SK-N-SH (cell line): ENCODE measurements at regions not wholly inside any gene's neighbourhood (a gene's known extent, or its start where the extent isn't known, plus 50 kb on each side); places are given as distances from the start of the nearest gene placed in this dataset.

Experiments used
- CTCF ChIA-PET: fragments of 300-600, 350-600 bp; formaldehyde crosslinking; extraction: SDS; loops from one replicate; lab custom pipeline; 2021; lab: Yijun Ruan, JAX
- POLR2A ChIA-PET: fragments of 350-600 bp; sonication (Branson Sonifier 250); formaldehyde crosslinking; extraction: SDS; loops from one replicate; lab custom pipeline; 2020; ENCODE audit warnings: antibody characterized with exemption, inconsistent platforms; lab: Yijun Ruan, JAX
- DNase-seq: peaks from one replicate; pipeline ENCODE4 v3.0.0; 2012
- H2AFZ ChIP-seq: fragments of 200-600 bp; sonication (generic); 2 replicates; pipeline ENCODE4 v1.8.1; 2016; ENCODE audit warnings: antibody characterized with exemption, mild to moderate bottlenecking, low read depth
- H3F3A ChIP-seq: fragments of 200-600 bp; sonication (generic); replicated peaks from 2 replicates; pipeline ENCODE3; 2016; ENCODE audit warnings: antibody characterized with exemption, mild to moderate bottlenecking; ENCODE audit not compliant: insufficient read depth
- H3K27ac ChIP-seq, 2 experiments: fragments of 200-500 bp in 1 of 2; fragments of 200-600 bp in 1 of 2; sonication (Bioruptor generic) in 1 of 2; sonication (generic), shearing (Covaris generic) in 1 of 2; 2 replicates each; pipeline versions ENCODE4 v1.5.1 to v1.6.1; 2014 to 2016; ENCODE audit warnings: low read depth in 2 of 2, inconsistent platforms in 1 of 2, low read length in 1 of 2, mild to moderate bottlenecking in 1 of 2, mixed read lengths in 1 of 2
- H3K27me3 ChIP-seq: fragments of 200-600 bp; sonication (generic), shearing (Covaris generic); 2 replicates; pipeline ENCODE4 v1.6.1; 2016; ENCODE audit warnings: mixed run types; ENCODE audit not compliant: insufficient read depth
- H3K36me3 ChIP-seq, 2 experiments: fragments of 200-500 bp in 1 of 2; fragments of 200-600 bp in 1 of 2; sonication (Bioruptor generic) in 1 of 2; sonication (generic) in 1 of 2; replicated peaks in 1 of 2; 2 replicates each; pipeline versions ENCODE3 to v1.5.1; 2014 to 2016; ENCODE audit warnings: low read length in 1 of 2, mild to moderate bottlenecking in 1 of 2; ENCODE audit not compliant: insufficient read depth in 2 of 2, control insufficient read depth in 1 of 2
- H3K4me1 ChIP-seq, 2 experiments: fragments of 200-500 bp in 1 of 2; fragments of 200-600 bp in 1 of 2; sonication (Bioruptor generic) in 1 of 2; sonication (generic), shearing (Covaris generic) in 1 of 2; 2 replicates each; pipeline versions ENCODE4 v1.5.1 to v1.6.1; 2014 to 2016; ENCODE audit warnings: low read depth in 1 of 2, low read length in 1 of 2, mixed run types in 1 of 2; ENCODE audit not compliant: insufficient read depth in 2 of 2, control insufficient read depth in 1 of 2
- H3K4me2 ChIP-seq: fragments of 200-600 bp; sonication (generic), shearing (Covaris generic); 2 replicates; pipeline ENCODE4 v1.6.1; 2017; ENCODE audit warnings: mixed run types
- H3K4me3 ChIP-seq, 2 experiments: fragments of 200-500 bp in 1 of 2; fragments of 200-600 bp in 1 of 2; sonication (Bioruptor generic) in 1 of 2; sonication (generic), shearing (Covaris generic) in 1 of 2; 2 replicates each; pipeline versions ENCODE4 v1.5.1 to v1.8.1; 2014 to 2016; ENCODE audit warnings: low read depth in 2 of 2, inconsistent platforms in 1 of 2, low read length in 1 of 2, mild to moderate bottlenecking in 1 of 2, mixed read lengths in 1 of 2, moderate library complexity in 1 of 2
- H3K79me2 ChIP-seq: fragments of 200-600 bp; sonication (generic); 2 replicates; pipeline ENCODE4 v1.8.1; 2017; ENCODE audit warnings: mild to moderate bottlenecking; ENCODE audit not compliant: insufficient read depth
- H3K9ac ChIP-seq: fragments of 200-600 bp; sonication (generic); 2 replicates; pipeline ENCODE4 v1.6.1; 2017; ENCODE audit warnings: mixed run types
- H3K9me2 ChIP-seq: fragments of 200-600 bp; sonication (generic); 2 replicates; pipeline ENCODE4 v1.6.1; 2017; ENCODE audit warnings: mixed run types
- H3K9me3 ChIP-seq: fragments of 200-600 bp; sonication (generic); 2 replicates; pipeline ENCODE4 v1.6.1; 2017; ENCODE audit warnings: mixed run types, mild to moderate bottlenecking, moderate library complexity
- H4K20me1 ChIP-seq: fragments of 200-600 bp; sonication (generic); 2 replicates; pipeline ENCODE4 v1.6.1; 2017; ENCODE audit warnings: mild to moderate bottlenecking, mixed run types; ENCODE audit not compliant: insufficient read depth
- ELF1 ChIP-seq: IDR thresholded peaks from 2 replicates; pipeline ENCODE4 v1.4.0; 2012
- EZH2phosphoT487 ChIP-seq: fragments of 200-600 bp; sonication (generic); IDR thresholded peaks from 2 replicates; pipeline ENCODE4 v1.6.1; 2017; ENCODE audit warnings: low read depth, mixed run types, mild to moderate bottlenecking, antibody characterized with exemption, moderate library complexity, borderline replicate concordance
- FOXM1 ChIP-seq: IDR thresholded peaks from 2 replicates; pipeline ENCODE4 v1.4.0; 2012; ENCODE audit warnings: low read depth, mild to moderate bottlenecking
- GATA2 ChIP-seq: sonication (generic); formaldehyde crosslinking; IDR thresholded peaks from 2 replicates; pipeline ENCODE4 v1.5.0; 2020; ENCODE audit warnings: mild to moderate bottlenecking, missing genetic modification reagents
- NRF1 ChIP-seq: IDR thresholded peaks from 2 replicates; pipeline ENCODE4 v1.6.1; 2012; ENCODE audit warnings: low read depth, mild to moderate bottlenecking, low read length
- PBX3 ChIP-seq: IDR thresholded peaks from 2 replicates; pipeline ENCODE4; 2012
- RCOR1 ChIP-seq: fragments of 150-350 bp; IDR thresholded peaks from 2 replicates; pipeline ENCODE4 v1.6.1; 2017; ENCODE audit warnings: antibody characterized with exemption, low read length
- REST ChIP-seq: IDR thresholded peaks from 2 replicates; pipeline ENCODE4 v1.6.1; 2012; ENCODE audit warnings: mild to moderate bottlenecking, low read depth, low read length, moderate library complexity
- RFX5 ChIP-seq: IDR thresholded peaks from 2 replicates; pipeline ENCODE4 v1.6.1; 2012; ENCODE audit warnings: mild to moderate bottlenecking, improper control_type of control experiment, low read length
- RXRA ChIP-seq: IDR thresholded peaks from 2 replicates; pipeline ENCODE4 v1.4.0; 2012; ENCODE audit warnings: low read depth, mild to moderate bottlenecking, borderline replicate concordance
- SMC3 ChIP-seq: IDR thresholded peaks from 2 replicates; pipeline ENCODE4 v1.6.1; 2012; ENCODE audit warnings: low read depth, low read length, improper control_type of control experiment
- USF1 ChIP-seq: IDR thresholded peaks from 2 replicates; pipeline ENCODE4 v1.4.0; 2012; ENCODE audit warnings: low read depth, borderline replicate concordance
- USF2 ChIP-seq: fragments of 150-350 bp; IDR thresholded peaks from 2 replicates; pipeline ENCODE4 v1.6.1; 2017; ENCODE audit warnings: antibody characterized with exemption, low read length, low read depth, borderline replicate concordance
- WGBS: methylation state at CpG from one replicate; pipeline ENCODE4 v1.1.6; 2017; ENCODE audit warnings: low lambda C conversion rate; 5-methylcytosine and 5-hydroxymethylcytosine counted together
- TF ChIP-seq, protein P1 (sequence below): IDR thresholded peaks from 2 replicates; pipeline ENCODE4 v1.4.0; 2012; ENCODE audit warnings: low read depth, borderline replicate concordance
- TF ChIP-seq, protein P2 (sequence below): fragments of 200-600 bp; sonication (generic); IDR thresholded peaks from 2 replicates; pipeline ENCODE4 v1.6.1; 2017; ENCODE audit warnings: antibody characterized with exemption, mild to moderate bottlenecking, moderate library complexity

DNA sequence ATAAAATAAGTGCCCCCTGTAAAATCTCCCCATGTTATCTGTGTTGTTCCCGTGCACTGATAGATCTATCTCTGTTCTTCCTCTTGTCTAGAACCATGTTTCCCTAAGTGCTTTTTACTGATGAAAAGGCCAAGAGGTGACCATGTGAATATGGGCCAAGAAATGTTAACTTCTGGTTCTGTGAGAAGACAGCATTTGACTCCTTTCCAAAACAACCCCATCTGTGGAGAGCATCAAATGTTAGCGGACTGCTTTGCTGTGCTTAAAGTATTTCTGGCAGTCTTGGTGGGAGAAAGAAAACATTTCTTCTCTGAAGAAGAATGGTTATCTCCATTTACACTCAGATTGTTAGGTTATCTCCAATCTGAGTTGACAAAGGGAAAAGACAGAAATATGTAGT is 58.6 kb upstream of the GUCY1A2 start:
- no peaks in the 10 kb centered on the region for H3K27me3 ChIP-seq
- H3K4me1 ChIP-seq = no peaks in the 10 kb centered on the region
- no peak overlapping the region for H3K4me2 ChIP-seq
- CTCF ChIA-PET = no interaction called here
- H3F3A ChIP-seq = no peaks in the 10 kb centered on the region
- no peak for TF ChIP-seq NRF1
- no peak for TF ChIP-seq RFX5
- TF ChIP-seq, protein P1, sequence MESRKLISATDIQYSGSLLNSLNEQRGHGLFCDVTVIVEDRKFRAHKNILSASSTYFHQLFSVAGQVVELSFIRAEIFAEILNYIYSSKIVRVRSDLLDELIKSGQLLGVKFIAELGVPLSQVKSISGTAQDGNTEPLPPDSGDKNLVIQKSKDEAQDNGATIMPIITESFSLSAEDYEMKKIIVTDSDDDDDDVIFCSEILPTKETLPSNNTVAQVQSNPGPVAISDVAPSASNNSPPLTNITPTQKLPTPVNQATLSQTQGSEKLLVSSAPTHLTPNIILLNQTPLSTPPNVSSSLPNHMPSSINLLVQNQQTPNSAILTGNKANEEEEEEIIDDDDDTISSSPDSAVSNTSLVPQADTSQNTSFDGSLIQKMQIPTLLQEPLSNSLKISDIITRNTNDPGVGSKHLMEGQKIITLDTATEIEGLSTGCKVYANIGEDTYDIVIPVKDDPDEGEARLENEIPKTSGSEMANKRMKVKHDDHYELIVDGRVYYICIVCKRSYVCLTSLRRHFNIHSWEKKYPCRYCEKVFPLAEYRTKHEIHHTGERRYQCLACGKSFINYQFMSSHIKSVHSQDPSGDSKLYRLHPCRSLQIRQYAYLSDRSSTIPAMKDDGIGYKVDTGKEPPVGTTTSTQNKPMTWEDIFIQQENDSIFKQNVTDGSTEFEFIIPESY = no peak
- TF ChIP-seq USF2 = no peak
- TF ChIP-seq RXRA = no peak
- TF ChIP-seq, all 33 proteins: peak for 0
- WGBS = 8% methylated on average over 2 of the region's 2 CpGs
- Histone ChIP-seq H3K9me3 (no peaks in the 10 kb centered on the region), H3K79me2 (no peaks in the 10 kb centered on the region), H3K9ac (no peak overlapping the region), H3K36me3 (no peaks in the 10 kb centered on the region), H4K20me1 (no peaks in the 10 kb centered on the region), H3K27ac (no peak overlapping the region), H3K4me3 (no peak overlapping the region), H3K9me2 (no peaks in the 10 kb centered on the region), H2AFZ (no peak overlapping the region)
- POLR2A ChIA-PET = no interaction called here
- DNase-seq = no peak

- POLR2A ChIA-PET = no interaction called here
- TF ChIP-seq PBX3 (no peak), EZH2phosphoT487 (no peak), RCOR1 (no peak), SMC3 (no peak), GATA2 (CRISPR knock-in tag) (no peak), ELF1 (no peak), FOXM1 (no peak), REST (no peak), USF1 (no peak)
- TF ChIP-seq, protein P2, sequence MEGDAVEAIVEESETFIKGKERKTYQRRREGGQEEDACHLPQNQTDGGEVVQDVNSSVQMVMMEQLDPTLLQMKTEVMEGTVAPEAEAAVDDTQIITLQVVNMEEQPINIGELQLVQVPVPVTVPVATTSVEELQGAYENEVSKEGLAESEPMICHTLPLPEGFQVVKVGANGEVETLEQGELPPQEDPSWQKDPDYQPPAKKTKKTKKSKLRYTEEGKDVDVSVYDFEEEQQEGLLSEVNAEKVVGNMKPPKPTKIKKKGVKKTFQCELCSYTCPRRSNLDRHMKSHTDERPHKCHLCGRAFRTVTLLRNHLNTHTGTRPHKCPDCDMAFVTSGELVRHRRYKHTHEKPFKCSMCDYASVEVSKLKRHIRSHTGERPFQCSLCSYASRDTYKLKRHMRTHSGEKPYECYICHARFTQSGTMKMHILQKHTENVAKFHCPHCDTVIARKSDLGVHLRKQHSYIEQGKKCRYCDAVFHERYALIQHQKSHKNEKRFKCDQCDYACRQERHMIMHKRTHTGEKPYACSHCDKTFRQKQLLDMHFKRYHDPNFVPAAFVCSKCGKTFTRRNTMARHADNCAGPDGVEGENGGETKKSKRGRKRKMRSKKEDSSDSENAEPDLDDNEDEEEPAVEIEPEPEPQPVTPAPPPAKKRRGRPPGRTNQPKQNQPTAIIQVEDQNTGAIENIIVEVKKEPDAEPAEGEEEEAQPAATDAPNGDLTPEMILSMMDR = no peak
- TF ChIP-seq, protein P1 = no peak
Measured at GRCh38 chr11:107071129-107071528, 52.9 kb upstream of the GUCY1A2 start.

More at GRCh38 chr11:107071129-107071528, 52.9 kb upstream of the GUCY1A2 start:
- Histone ChIP-seq H3K79me2 (no peaks in the 10 kb centered on the region), H3K36me3 (no peaks in the 10 kb centered on the region), H3K9me3 (no peaks in the 10 kb centered on the region), H4K20me1 (no peaks in the 10 kb centered on the region), H3F3A (no peaks in the 10 kb centered on the region), H3K9me2 (no peaks in the 10 kb centered on the region), H3K9ac (no peak overlapping the region), H3K4me1 (no peaks in the 10 kb centered on the region), H2AFZ (no peak overlapping the region), H3K4me2 (no peak overlapping the region), H3K4me3 (no peak overlapping the region), H3K27me3 (no peaks in the 10 kb centered on the region; the same call in 1 of the 2 replicates), H3K27ac (no peak overlapping the region)
- CTCF ChIA-PET = no interaction called here
- DNase-seq = no peak
